HepG2 (cell line): ENCODE measurements at regions not wholly inside any gene's neighbourhood (a gene's known extent, or its start where the extent isn't known, plus 50 kb on each side); places are given as distances from the start of the nearest gene placed in this dataset.

Experiments
- ATAC-seq: fragments of 200-7000 bp; cut with Tn5 transposase; 3 replicates; pipeline ENCODE4 v1.9.1; 2020; ENCODE audit warnings: mild to moderate bottlenecking, moderate library complexity
- BruUV-seq: library from RNA; stranded (reverse); fragments of 400-500 nt; replicated peaks from 2 replicates; lab custom pipeline; 2021; lab: Mats Ljungman, UMichigan
- CTCF ChIA-PET: fragments of 300-600 bp; formaldehyde crosslinking; extraction: SDS; loops from one replicate; lab custom pipeline; 2021; ENCODE audit warnings: low total read pairs, inconsistent platforms, low intra/inter-chr PET ratio; lab: Yijun Ruan, JAX
- POLR2A ChIA-PET: fragments of 350-600 bp; sonication (Branson Sonifier 250); formaldehyde crosslinking; loops from one replicate; lab custom pipeline; 2020; ENCODE audit warnings: antibody characterized with exemption, inconsistent platforms; lab: Yijun Ruan, JAX
- DNase-seq: peaks from one replicate; pipeline ENCODE4 v3.0.0-alpha.2; 2015; ENCODE audit warnings: low spot score
- FAIRE-seq: peaks from 3 replicates; lab custom pipeline; 2011; peaks lifted over from hg19 to GRCh38; lab: Jason Lieb, UNC
- H2AFZ ChIP-seq: one replicate; pipeline ENCODE4 v1.6.1; 2011; ENCODE audit warnings: low read length, inconsistent platforms
- H3K27ac ChIP-seq: fragments of 300-600 bp; 3 replicates; pipeline ENCODE4 v1.8.0; 2011; ENCODE audit warnings: mixed run types, mild to moderate bottlenecking, mixed read lengths, low read length, inconsistent platforms; ENCODE audit not compliant: insufficient read depth; ENCODE audit errors: extremely low read length
- H3K27me3 ChIP-seq, 2 experiments: fragments of 200-600 bp in 1 of 2; 2 replicates in 1 of 2; 3 replicates in 1 of 2; pipeline versions ENCODE4 v1.6.0 to v1.8.0; 2011; ENCODE audit warnings: low read length in 2 of 2, mild to moderate bottlenecking in 2 of 2, moderate library complexity in 2 of 2, inconsistent platforms in 1 of 2; ENCODE audit not compliant: insufficient read depth in 2 of 2, control insufficient read depth in 1 of 2
- H3K36me3 ChIP-seq, 2 experiments: fragments of 200-600 bp in 1 of 2; replicated peaks in 1 of 2; 2 replicates in 1 of 2; 3 replicates in 1 of 2; pipeline versions ENCODE4 v1.5.1 to v1.8.0; 2011; ENCODE audit warnings: low read length in 2 of 2, inconsistent platforms in 1 of 2; ENCODE audit not compliant: insufficient read depth in 2 of 2, control insufficient read depth in 1 of 2
- H3K4me1 ChIP-seq: 2 replicates; pipeline ENCODE4 v1.5.1; 2012; ENCODE audit warnings: low read length, inconsistent platforms; ENCODE audit not compliant: insufficient read depth
- H3K4me2 ChIP-seq: 2 replicates; pipeline ENCODE4 v1.6.0; 2011; ENCODE audit warnings: low read depth, low read length, inconsistent platforms
- H3K4me3 ChIP-seq, 3 experiments: fragments of 200-600 bp in 1 of 3; sonication (generic), shearing (Covaris generic) in 1 of 3; replicated peaks in 1 of 3; 2 replicates each; pipeline ENCODE4 v1.5.1; 2011 to 2016; ENCODE audit warnings: low read length in 3 of 3, inconsistent platforms in 2 of 3, low read depth in 2 of 3, mild to moderate bottlenecking in 2 of 3, control low read depth in 1 of 3, mixed read lengths in 1 of 3; ENCODE audit not compliant: insufficient read depth in 1 of 3
- H3K79me2 ChIP-seq: one replicate; pipeline ENCODE4 v1.6.1; 2011; ENCODE audit warnings: low read length, inconsistent platforms; ENCODE audit not compliant: insufficient read depth
- H3K9ac ChIP-seq: 2 replicates; pipeline ENCODE4 v1.6.0; 2011; ENCODE audit warnings: mild to moderate bottlenecking, low read depth, low read length, inconsistent platforms; ENCODE audit not compliant: insufficient read depth
- H3K9me3 ChIP-seq: 2 replicates; pipeline ENCODE4 v1.5.1; 2012; ENCODE audit warnings: mild to moderate bottlenecking, low read length
- H4K20me1 ChIP-seq: 2 replicates; pipeline ENCODE4 v1.6.0; 2011; ENCODE audit warnings: inconsistent platforms, mild to moderate bottlenecking, low read length, moderate library complexity; ENCODE audit not compliant: insufficient read depth
- CREBL2 ChIP-seq: sonication (generic); formaldehyde crosslinking; IDR thresholded peaks from 2 replicates; pipeline ENCODE4 v1.8.1; 2023; ENCODE audit warnings: missing genetic modification reagents, mild to moderate bottlenecking, borderline replicate concordance
- MAFK ChIP-seq, 2 experiments: IDR thresholded peaks in 1 of 2; conservative IDR thresholded peaks in 1 of 2; 2 replicates each; pipeline ENCODE4 v1.6.1; 2011; ENCODE audit warnings: improper control_type of control experiment in 2 of 2, low read length in 2 of 2
- NAIF1 ChIP-seq: sonication (generic); formaldehyde crosslinking; IDR thresholded peaks from 2 replicates; pipeline ENCODE4 v1.5.0; 2020; ENCODE audit warnings: mild to moderate bottlenecking, missing genetic modification reagents, borderline replicate concordance
- ZFP41 ChIP-seq: sonication (generic); formaldehyde crosslinking; IDR thresholded peaks from 2 replicates; pipeline ENCODE4 v1.4.0; 2020; ENCODE audit warnings: mild to moderate bottlenecking, missing genetic modification reagents, borderline replicate concordance
- ZNF280D ChIP-seq: sonication (generic); formaldehyde crosslinking; IDR thresholded peaks from 2 replicates; pipeline ENCODE4 v1.5.1; 2020; ENCODE audit warnings: mild to moderate bottlenecking, missing genetic modification reagents
- ZNF484 ChIP-seq: sonication (generic); formaldehyde crosslinking; IDR thresholded peaks from 2 replicates; pipeline ENCODE4 v1.5.1; 2020; ENCODE audit warnings: mild to moderate bottlenecking, low read depth, missing genetic modification reagents, borderline replicate concordance
- ZNF501 ChIP-seq: sonication (generic); formaldehyde crosslinking; IDR thresholded peaks from 2 replicates; pipeline ENCODE4 v1.5.1; 2020; ENCODE audit warnings: mild to moderate bottlenecking, moderate library complexity, missing genetic modification reagents
- WGBS: methylation state at CpG from one replicate; pipeline ENCODE4 v1.1.6; 2017; ENCODE audit warnings: low lambda C conversion rate; 5-methylcytosine and 5-hydroxymethylcytosine counted together
- in situ Hi-C: cut with HindIII; loops from 2 replicates; pipeline ENCODE4 v1.10.0; 2017; ENCODE audit warnings: low pct_unique_long_range_greater_than_20kb; ENCODE audit not compliant: extremely low pct_ligation_motif_present
- intact Hi-C: fragments of 100-400 bp; cut with micrococcal nuclease; formaldehyde crosslinking; loops from one replicate; pipeline ENCODE4 v1.10.0; 2022; ENCODE audit not compliant: unreplicated experiment

- in situ Hi-C loops: no loop called here
- no peak overlapping the region for H3K4me3 ChIP-seq
- H4K20me1 ChIP-seq: no peaks in the 10 kb centered on the region
- no TSS peak for BruUV-seq
- H3K9me3 ChIP-seq: no peaks in the 10 kb centered on the region
- intact Hi-C loops: no loop called here
- no peak overlapping the region for H3K4me2 ChIP-seq
- DNase-seq (no peak), ATAC-seq (no peak), FAIRE-seq (no peak)
- 58% methylated on average over 27 of the region's 28 CpGs for WGBS
- ChIA-PET CTCF (no interaction called here), POLR2A (no interaction called here)
- TF ChIP-seq CREBL2 (no peak), ZNF280D (CRISPR knock-in tag) (no peak), ZFP41 (CRISPR knock-in tag) (no peak), ZNF484 (CRISPR knock-in tag) (no peak), ZNF501 (CRISPR knock-in tag) (no peak), NAIF1 (CRISPR knock-in tag) (no peak), MAFK (conservative IDR thresholded peaks at IDR 0.05 in 1 of 2, IDR thresholded peaks at IDR 0.05 in 1 of 2; ENCODE audit: low read length in 2 of 2) (no peak)
- H3K27ac ChIP-seq: no peak overlapping the region
- H2AFZ ChIP-seq: no peak overlapping the region
- no peaks in the 10 kb centered on the region for H3K79me2 ChIP-seq
- H3K27me3 ChIP-seq: peaks cover 0 to 10% of the 10 kb centered on the region in 2 experiments; a peak in 3 of 5 replicates
- no peak overlapping the region for H3K9ac ChIP-seq
- H3K4me1 ChIP-seq: no peaks in the 10 kb centered on the region
- H3K36me3 ChIP-seq: no peaks in the 10 kb centered on the region
These were observed 126.4 kb downstream of the HMX1 start for GRCh38 chr4:8745005-8745790.
